ENCODE measurements at regions not wholly inside any gene's neighbourhood (a gene's known extent, or its start where the extent isn't known, plus 50 kb on each side); places are given as distances from the start of the nearest gene placed in this dataset.

GRCh38 chr7:137078781-137079180 lies 210.3 kb downstream of the CHRM2 start:
- Histone ChIP-seq H3K79me2 (ENCODE audit: insufficient read depth, low read length) (no peaks in the 10 kb centered on the region), H3K9ac (ENCODE audit: low read length) (no peak overlapping the region), H3K27ac (ENCODE audit: low read depth, low read length) (no peak overlapping the region), H4K20me1 (ENCODE audit: insufficient read depth) (no peaks in the 10 kb centered on the region), H3K9me3 (ENCODE audit: control insufficient read depth in 1 of 2, insufficient read depth in 1 of 2, low read depth in 1 of 2, low read length in 2 of 2) (peaks cover 5 to 13% of the 10 kb centered on the region in 2 experiments; a peak in 2 of 4 replicates), H3K27me3 (ENCODE audit: insufficient read depth, low read length) (no peaks in the 10 kb centered on the region), H3K4me3 (replicated peaks in 1 of 2; ENCODE audit: low read depth in 1 of 2, low read length in 2 of 2) (no peak overlapping the region), H3K4me1 (ENCODE audit: control insufficient read depth in 1 of 2, insufficient read depth in 2 of 2, low read length in 2 of 2) (no peaks in the 10 kb centered on the region), H2AFZ (ENCODE audit: low read depth, low read length, poor library complexity, severe bottlenecking) (no peak overlapping the region), H3K9me2 (ENCODE audit: insufficient read depth) (no peaks in the 10 kb centered on the region), H3K4me2 (ENCODE audit: low read length) (no peak overlapping the region), H3K36me3 (ENCODE audit: control insufficient read depth in 1 of 2, insufficient read depth in 2 of 2, low read length in 2 of 2) (no peaks in the 10 kb centered on the region)
- BruUV-seq (replicated peaks) = no TSS peak
- intact Hi-C loops (cut with micrococcal nuclease) = no loop called here
- no peak for DNase-seq (ENCODE audit: low read depth, low spot score)
- ATAC-seq = no peak
- TF ChIP-seq CBX3 (IDR thresholded peaks at IDR 0.05; ENCODE audit: low read depth) (no peak), ZNF274 (IDR thresholded peaks at IDR 0.05; ENCODE audit: low read depth, low read length) (no peak), ZFX (IDR thresholded peaks at IDR 0.05) (no peak), ELF1 (IDR thresholded peaks at IDR 0.05; ENCODE audit: borderline replicate concordance, low read depth) (no peak), REST (IDR thresholded peaks at IDR 0.05; ENCODE audit: low read depth) (no peak), FOSL1 (IDR thresholded peaks at IDR 0.05; ENCODE audit: low read depth) (no peak), CTCF (IDR thresholded peaks at IDR 0.05 in 2 of 3, conservative IDR thresholded peaks at IDR 0.05 in 1 of 3; ENCODE audit: borderline replicate concordance in 1 of 3, insufficient read depth in 1 of 3, low read depth in 2 of 3, low read length in 2 of 3) (no peak), EZH2 (IDR thresholded peaks at IDR 0.05) (no peak), TCF7L2 (IDR thresholded peaks at IDR 0.05; ENCODE audit: borderline replicate concordance, extremely low read depth, insufficient read depth, insufficient read length) (no peak), EZH2phosphoT487 (IDR thresholded peaks at IDR 0.05; ENCODE audit: borderline replicate concordance) (no peak), SP1 (IDR thresholded peaks at IDR 0.05; ENCODE audit: low read depth) (no peak), MAX (IDR thresholded peaks at IDR 0.05) (no peak), CEBPB (IDR thresholded peaks at IDR 0.05; ENCODE audit: low read depth) (no peak), YY1 (IDR thresholded peaks at IDR 0.05; ENCODE audit: extremely low read depth, insufficient replicate concordance, low read depth, low read length) (no peak), ATF3 (IDR thresholded peaks at IDR 0.05) (no peak), POLR2AphosphoS5 (IDR thresholded peaks at IDR 0.05; ENCODE audit: low read depth, low read length) (no peak), RAD21 (IDR thresholded peaks at IDR 0.05; ENCODE audit: low read depth) (no peak), JUND (IDR thresholded peaks at IDR 0.05) (no peak), ZBTB33 (IDR thresholded peaks at IDR 0.05; ENCODE audit: extremely low read depth, insufficient replicate concordance, low read length) (no peak), POLR2A (IDR thresholded peaks at IDR 0.05; ENCODE audit: borderline replicate concordance, extremely low read depth, insufficient read depth, insufficient read length) (no peak)
- ChIA-PET POLR2A (no interaction called here), CTCF (no interaction called here), RAD21 (ENCODE audit: low non-redundant PET in 1 of 2, low total read pairs in 2 of 2, uncharacterized antibody in 2 of 2, unreplicated experiment in 2 of 2) (no interaction called here)
